AG08396 (cell line): ENCODE measurements at regions not wholly inside any gene's neighbourhood (a gene's known extent, or its start where the extent isn't known, plus 50 kb on each side); places are given as distances from the start of the nearest gene placed in this dataset.

Experiments
- DNase-seq: peaks from one replicate; pipeline ENCODE4 v3.0.0; 2012; ENCODE audit warnings: low spot score, mixed read lengths

- DNase-seq = no peak
Measured at GRCh38 chr5:125205601-125206225, 459.3 kb upstream of the ZNF608 start.

DNA sequence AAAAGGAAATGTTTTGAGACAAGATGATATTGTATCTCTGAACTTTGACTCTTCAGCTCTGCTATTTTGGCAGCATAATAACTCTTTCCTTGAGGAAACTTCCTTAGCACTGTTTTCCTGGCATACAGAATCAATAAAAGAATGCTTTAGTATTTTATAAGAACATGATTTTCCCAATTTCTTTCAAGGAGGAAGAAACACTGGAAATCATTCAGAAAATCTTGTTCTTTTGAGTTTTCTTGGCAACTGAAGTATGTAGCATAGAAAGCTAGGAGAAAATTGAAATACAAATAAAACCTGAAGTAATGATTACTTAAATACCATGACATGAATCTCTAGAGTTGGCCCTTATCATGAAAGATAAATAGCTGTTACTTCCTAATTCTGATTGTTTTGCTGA is 461.4 kb upstream of the ZNF608 start:
- no peak for DNase-seq

DNA sequence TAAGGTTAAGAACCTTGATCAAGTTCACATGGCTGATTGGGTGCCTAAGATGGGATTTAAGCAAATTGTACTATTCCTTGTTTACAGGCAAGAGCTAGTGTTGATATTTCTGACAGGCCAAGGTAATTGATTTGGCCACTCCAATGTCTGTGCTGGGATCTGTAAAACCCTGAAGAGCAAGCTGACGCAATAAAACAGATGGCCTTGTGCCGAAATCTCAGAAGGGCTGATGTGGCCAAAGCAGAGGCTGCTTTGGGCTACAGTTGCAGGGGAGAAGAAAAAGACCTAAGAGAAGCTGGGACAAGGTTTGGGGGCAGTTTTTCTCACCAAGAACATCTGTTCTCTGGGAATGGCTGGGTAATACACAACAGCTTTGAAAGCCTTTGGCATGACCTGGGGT is 463.2 kb upstream of the ZNF608 start:
- DNase-seq = no peak

- no peak for DNase-seq
Measured at GRCh38 chr5:125210242-125210947, 464.0 kb upstream of the ZNF608 start.

DNA sequence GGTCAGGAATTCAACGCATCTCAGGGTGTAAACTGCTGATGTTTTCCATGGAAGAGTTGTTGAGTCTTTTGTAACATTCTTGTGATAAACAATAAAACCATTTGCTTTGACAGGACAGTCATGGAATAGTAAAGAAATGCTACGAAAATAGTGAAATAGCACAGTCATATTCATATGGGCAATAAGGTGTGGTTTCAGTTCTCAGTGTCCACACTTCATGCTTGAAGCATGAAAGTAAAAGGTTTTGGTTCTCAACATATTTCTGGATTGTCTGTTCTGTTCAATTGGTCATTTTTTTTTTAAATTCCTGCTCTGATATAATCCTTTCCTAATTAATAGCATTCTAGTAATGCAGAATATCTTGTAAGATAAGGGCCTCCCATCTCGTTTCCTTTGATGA is 467.6 kb upstream of the ZNF608 start:
- no peak for DNase-seq

GRCh38 chr5:125215593-125215992 is 469.2 kb upstream of the ZNF608 start:
- no peak for DNase-seq

DNA sequence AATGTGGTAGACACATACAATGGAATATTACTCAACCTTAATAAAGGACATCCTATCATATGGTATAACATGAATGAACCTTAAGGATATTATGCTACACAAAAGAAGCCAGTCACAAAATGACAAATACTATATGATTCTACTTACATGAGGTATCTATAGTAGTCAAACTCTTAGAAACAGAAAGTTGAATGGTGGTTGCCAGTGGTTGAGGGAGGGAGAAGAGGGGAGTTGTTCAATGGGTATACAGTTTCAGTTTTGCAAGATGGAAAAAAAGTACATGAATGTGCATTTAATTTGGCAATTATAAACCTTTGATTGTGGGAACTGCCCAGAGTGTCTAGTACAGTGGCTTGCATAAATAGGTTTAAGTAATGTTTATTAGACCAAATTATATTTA is 473.3 kb upstream of the ZNF608 start:
- DNase-seq = no peak

GRCh38 chr5:125220284-125220683 is 473.8 kb upstream of the ZNF608 start:
- no peak for DNase-seq

- no peak for DNase-seq
Measured at GRCh38 chr5:125222597-125223240, 476.3 kb upstream of the ZNF608 start.

- DNase-seq = no peak
Measured at GRCh38 chr5:125225424-125225823, 479.0 kb upstream of the ZNF608 start.

DNA sequence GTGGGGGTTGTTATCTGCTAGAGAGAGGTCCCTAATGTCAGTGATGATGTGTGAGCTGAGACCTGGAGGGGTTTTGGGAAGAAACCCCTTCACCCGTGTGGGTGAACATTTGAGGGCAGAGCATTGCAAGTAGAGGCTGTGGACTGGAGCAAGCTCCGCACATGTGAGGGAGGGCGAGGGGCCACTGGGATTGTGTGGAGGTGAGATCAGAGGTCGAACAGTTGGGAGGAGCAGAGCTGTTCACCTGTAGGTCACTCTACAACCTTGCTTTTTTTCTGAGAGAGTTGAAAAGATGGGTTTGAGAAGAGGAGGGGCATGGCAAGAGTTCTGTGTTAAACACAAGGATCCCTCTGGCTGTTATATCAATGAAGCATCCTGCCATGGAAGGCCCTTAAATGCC is 480.4 kb upstream of the ZNF608 start:
- DNase-seq = no peak

GRCh38 chr5:125227333-125228095 is 481.1 kb upstream of the ZNF608 start:
- DNase-seq = no peak

GRCh38 chr5:125228363-125229070 is 482.1 kb upstream of the ZNF608 start:
- no peak for DNase-seq

DNA sequence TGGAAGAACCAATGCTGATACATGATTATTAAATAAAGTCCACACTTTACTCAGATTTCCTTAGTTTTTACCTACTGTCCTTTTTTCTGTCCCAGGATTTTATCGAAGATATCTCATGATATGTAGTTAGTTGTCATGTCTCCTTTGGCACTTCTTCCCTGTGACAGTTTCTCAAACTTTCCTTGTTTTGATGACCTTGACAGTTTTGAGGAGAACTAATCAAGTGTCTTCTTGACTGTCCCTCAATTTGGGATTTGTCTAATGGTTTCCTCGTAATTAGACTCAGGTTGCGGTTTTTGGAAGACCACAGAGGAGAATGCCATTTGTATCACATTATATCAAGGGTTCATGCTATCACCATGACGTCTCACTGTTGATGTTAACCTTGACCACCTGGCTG is 483.1 kb upstream of the ZNF608 start:
- no peak for DNase-seq

DNA sequence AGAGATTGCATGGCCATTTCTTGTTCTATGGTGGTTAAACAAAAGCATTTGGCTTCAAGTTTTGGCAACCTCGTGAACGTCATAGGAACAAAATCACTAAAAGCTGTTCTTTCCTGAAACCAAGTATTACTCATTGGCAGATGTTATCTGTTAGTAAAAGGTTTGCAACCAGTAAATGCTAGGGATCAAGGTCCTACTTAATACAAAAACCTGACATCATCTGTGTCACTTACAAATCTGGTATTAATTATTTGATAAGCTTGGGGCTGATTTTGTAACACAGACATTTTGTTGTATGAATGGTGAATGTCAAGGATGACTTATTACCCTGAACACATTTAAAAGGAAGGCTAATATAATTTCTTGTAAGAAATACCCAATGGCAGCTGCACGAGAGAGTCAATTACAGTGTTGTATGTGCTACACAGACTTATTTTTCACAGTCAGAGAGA is 486.4 kb upstream of the ZNF608 start:
- DNase-seq = peak; percentile 10

- no peak for DNase-seq
Measured at GRCh38 chr5:125233944-125234343, 487.5 kb upstream of the ZNF608 start.

GRCh38 chr5:125236007-125236406 is 489.6 kb upstream of the ZNF608 start:
- no peak for DNase-seq

DNA sequence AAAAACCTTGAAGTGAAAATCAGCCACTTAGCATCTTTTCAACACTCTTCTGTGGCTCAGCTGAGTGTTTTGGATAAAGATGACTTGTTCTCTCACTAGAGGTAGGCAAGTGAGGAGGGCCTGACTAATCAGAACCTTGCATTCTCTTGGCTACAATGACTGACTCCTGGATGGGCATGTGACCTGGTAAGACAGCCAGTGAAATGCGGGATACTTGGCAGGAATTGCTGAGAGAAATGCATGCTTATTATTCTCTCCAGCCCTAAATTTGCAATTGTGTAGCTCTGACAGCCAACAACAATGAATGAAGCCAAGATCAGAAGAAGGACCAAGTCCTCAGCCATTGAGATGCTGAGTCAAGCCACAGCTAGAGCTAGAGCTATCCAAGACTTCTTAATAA is 490.5 kb upstream of the ZNF608 start:
- DNase-seq = no peak

DNA sequence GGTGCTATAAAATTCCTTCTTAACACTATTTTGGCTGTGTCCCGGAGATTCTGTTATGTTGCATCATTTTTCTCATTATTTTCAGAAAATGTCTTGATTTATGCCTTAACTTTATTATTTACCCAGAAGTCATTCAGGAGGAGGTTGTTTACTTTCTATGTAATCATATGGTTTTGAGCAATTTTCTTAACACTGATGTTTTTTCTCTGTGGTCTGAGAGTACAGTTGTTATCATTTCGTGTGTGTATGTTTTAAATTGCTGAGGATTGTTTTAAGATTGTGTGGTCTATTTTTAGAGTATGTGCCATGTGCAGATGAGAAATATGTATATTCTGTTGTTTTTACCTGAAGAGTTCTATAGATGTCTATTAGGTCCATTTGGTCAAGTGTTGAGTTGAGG is 498.1 kb upstream of the ZNF608 start:
- no peak for DNase-seq

DNA sequence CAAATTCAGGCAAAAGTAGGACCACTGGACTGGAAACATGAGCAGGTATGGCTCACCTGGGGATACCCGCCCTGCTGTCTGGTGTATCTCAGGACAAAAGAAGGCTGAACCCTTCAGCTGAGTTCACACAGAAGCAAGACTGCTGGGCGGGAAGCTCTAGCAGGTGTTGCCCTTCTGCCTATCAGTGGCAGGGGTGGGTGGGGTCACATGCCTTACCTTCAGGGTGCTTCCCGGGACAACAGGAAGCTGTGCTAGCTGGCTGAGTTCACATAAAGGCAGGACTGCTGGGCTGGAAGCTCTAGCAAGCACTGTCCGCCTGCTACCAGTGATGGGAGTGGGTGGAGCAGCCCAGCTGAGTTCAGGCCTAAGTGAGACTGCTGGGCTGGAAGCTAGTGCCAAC is 498.8 kb upstream of the ZNF608 start:
- DNase-seq = no peak

DNA sequence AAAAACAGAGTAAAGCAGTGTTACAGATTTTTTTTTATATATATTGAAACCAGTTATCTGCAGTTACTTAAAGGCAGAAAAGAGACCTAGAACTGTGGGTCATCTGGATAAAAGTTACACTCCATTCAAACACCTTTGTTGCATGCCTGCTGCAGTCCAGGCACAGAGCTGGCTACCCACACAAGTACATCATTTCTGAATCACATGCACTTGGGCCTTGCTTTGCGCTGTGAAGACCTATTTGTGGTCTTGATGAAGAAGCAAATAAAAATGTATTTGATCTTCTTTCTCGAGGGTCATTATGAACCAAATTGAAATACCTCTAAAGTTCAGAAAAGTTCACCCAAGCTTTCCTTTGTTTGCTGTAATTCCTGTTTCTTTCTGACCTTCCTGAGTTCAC is 503.0 kb upstream of the ZNF608 start:
- DNase-seq = no peak

DNA sequence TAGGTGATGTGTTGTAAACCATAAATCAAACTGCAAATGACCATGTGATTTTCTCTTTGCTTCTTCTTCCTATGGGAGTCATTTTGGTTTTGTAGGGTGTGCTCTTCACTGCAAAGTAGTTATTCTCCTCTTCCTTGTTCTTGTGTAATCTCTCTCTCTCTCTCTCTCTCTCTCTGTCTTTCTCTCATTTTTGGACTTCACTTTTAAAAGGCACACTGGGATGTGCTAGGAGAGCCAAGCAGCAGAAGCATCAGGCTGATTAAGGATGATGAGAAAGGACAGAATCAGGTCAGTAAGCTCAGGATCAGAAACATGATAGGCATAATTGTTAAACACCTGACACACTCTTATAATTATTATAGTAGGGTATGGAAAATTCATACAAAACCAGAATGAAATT is 505.3 kb upstream of the ZNF608 start:
- DNase-seq = no peak
